GM23338 (cell line): ENCODE measurements at regions not wholly inside any gene's neighbourhood (a gene's known extent, or its start where the extent isn't known, plus 50 kb on each side); places are given as distances from the start of the nearest gene placed in this dataset.

Source experiments
- ATAC-seq: fragments of 200-7000 bp; cut with Tn5 transposase; 3 replicates; pipeline ENCODE4 v1.9.1; 2020
- DNase-seq: peaks from one replicate; pipeline ENCODE4 v3.0.0-alpha.2; 2015; ENCODE audit warnings: low spot score
- H2AFZ ChIP-seq: fragments of 200-600 bp; sonication (generic); 2 replicates; pipeline ENCODE4 v1.8.0; 2016; ENCODE audit warnings: antibody characterized with exemption, mild to moderate bottlenecking, moderate library complexity
- H3F3A ChIP-seq: fragments of 200-600 bp; sonication (generic); replicated peaks from 2 replicates; pipeline ENCODE4 v1.8.0; 2017; ENCODE audit warnings: antibody characterized with exemption, mixed run types, low read depth
- H3K27ac ChIP-seq: fragments of 200-600 bp; sonication (generic); 2 replicates; pipeline ENCODE4 v1.6.1; 2016; ENCODE audit warnings: low read depth
- H3K27me3 ChIP-seq: fragments of 200-600 bp; sonication (generic); 2 replicates; pipeline ENCODE4 v1.8.0; 2016; ENCODE audit warnings: mild to moderate bottlenecking, mixed run types, moderate library complexity; ENCODE audit not compliant: insufficient read depth
- H3K36me3 ChIP-seq: fragments of 200-600 bp; sonication (generic); 2 replicates; pipeline ENCODE4 v1.8.0; 2016; ENCODE audit warnings: mild to moderate bottlenecking; ENCODE audit not compliant: insufficient read depth
- H3K4me1 ChIP-seq: fragments of 200-600 bp; sonication (generic); 2 replicates; pipeline ENCODE4 v1.8.0; 2016; ENCODE audit warnings: mild to moderate bottlenecking, moderate library complexity; ENCODE audit not compliant: insufficient read depth
- H3K4me2 ChIP-seq: fragments of 200-600 bp; sonication (generic); 2 replicates; pipeline ENCODE4 v1.7.1; 2017; ENCODE audit warnings: mixed run types
- H3K4me3 ChIP-seq: fragments of 200-600 bp; sonication (generic); 2 replicates; pipeline ENCODE4 v1.6.1; 2016; ENCODE audit warnings: mixed run types
- H3K79me2 ChIP-seq: fragments of 200-600 bp; sonication (generic); replicated peaks from 2 replicates; pipeline ENCODE4 v1.8.0; 2017; ENCODE audit warnings: mild to moderate bottlenecking; ENCODE audit not compliant: insufficient read depth
- H3K9me2 ChIP-seq: fragments of 200-600 bp; sonication (generic); 2 replicates; pipeline ENCODE4 v1.8.0; 2017; ENCODE audit not compliant: insufficient read depth
- H4K20me1 ChIP-seq: fragments of 200-600 bp; sonication (generic); replicated peaks from 2 replicates; pipeline ENCODE4 v1.8.0; 2017; ENCODE audit warnings: mild to moderate bottlenecking; ENCODE audit not compliant: insufficient read depth
- H3K27ac Mint-ChIP-seq: 2 replicates; pipeline ENCODE4 v1.8.0; 2020; ENCODE audit warnings: inconsistent platforms, mild to moderate bottlenecking, moderate library complexity, mixed read lengths
- H3K27me3 Mint-ChIP-seq: 3 replicates; pipeline ENCODE4 v1.8.0; 2022; ENCODE audit warnings: low read depth, mild to moderate bottlenecking, moderate library complexity, mixed read lengths, inconsistent platforms; ENCODE audit not compliant: insufficient read depth, poor library complexity
- H3K36me3 Mint-ChIP-seq: 3 replicates; pipeline ENCODE4 v1.8.0; 2021; ENCODE audit warnings: low read depth, mild to moderate bottlenecking, inconsistent platforms, moderate library complexity, mixed read lengths
- H3K4me1 Mint-ChIP-seq: 3 replicates; pipeline ENCODE4 v1.8.0; 2020; ENCODE audit warnings: mild to moderate bottlenecking, inconsistent platforms, mixed read lengths
- H3K4me3 Mint-ChIP-seq: 3 replicates; pipeline ENCODE4 v1.8.0; 2021; ENCODE audit warnings: moderate library complexity, mild to moderate bottlenecking, inconsistent platforms, mixed read lengths
- H3K9me3 Mint-ChIP-seq: 3 replicates; pipeline ENCODE4 v1.8.0; 2020; ENCODE audit warnings: moderate library complexity, mild to moderate bottlenecking, inconsistent platforms, mixed read lengths
- CREB1 ChIP-seq: fragments of 250-450 bp; sonication (Bioruptor Pico); IDR thresholded peaks from 2 replicates; pipeline ENCODE4 v1.5.0; 2020; ENCODE audit warnings: low read depth, mild to moderate bottlenecking, moderate library complexity
- EZH2phosphoT487 ChIP-seq: fragments of 200-600 bp; sonication (generic); IDR thresholded peaks from one replicate; pipeline ENCODE4 v1.8.1; 2018; ENCODE audit warnings: antibody characterized with exemption; ENCODE audit not compliant: unreplicated experiment
- STAT1 ChIP-seq: IDR thresholded peaks from one replicate; pipeline ENCODE4 v1.6.1; 2016; ENCODE audit warnings: antibody characterized with exemption; ENCODE audit not compliant: unreplicated experiment
- ZNF114 ChIP-seq: fragments of 250-450 bp; sonication (Bioruptor Pico); IDR thresholded peaks from 2 replicates; pipeline ENCODE4 v1.5.0; 2020; ENCODE audit warnings: mild to moderate bottlenecking, moderate library complexity
- ZNF331 ChIP-seq: fragments of 250-450 bp; sonication (Bioruptor Pico); IDR thresholded peaks from 2 replicates; pipeline ENCODE4 v1.5.0; 2020; ENCODE audit warnings: low read depth, mild to moderate bottlenecking, moderate library complexity
- TF ChIP-seq, protein P1 (sequence below): IDR thresholded peaks from one replicate; pipeline ENCODE4 v1.6.1; 2018; ENCODE audit warnings: antibody characterized with exemption; ENCODE audit not compliant: unreplicated experiment
- TF ChIP-seq, protein P2 (sequence below): fragments of 250-450 bp; sonication (Bioruptor Pico); IDR thresholded peaks from 2 replicates; pipeline ENCODE4 v1.5.0; 2020; ENCODE audit warnings: mild to moderate bottlenecking, moderate library complexity
- TF ChIP-seq, protein P3 (sequence below): IDR thresholded peaks from 2 replicates; pipeline ENCODE4 v1.6.1; 2016; ENCODE audit warnings: antibody characterized with exemption

DNA sequence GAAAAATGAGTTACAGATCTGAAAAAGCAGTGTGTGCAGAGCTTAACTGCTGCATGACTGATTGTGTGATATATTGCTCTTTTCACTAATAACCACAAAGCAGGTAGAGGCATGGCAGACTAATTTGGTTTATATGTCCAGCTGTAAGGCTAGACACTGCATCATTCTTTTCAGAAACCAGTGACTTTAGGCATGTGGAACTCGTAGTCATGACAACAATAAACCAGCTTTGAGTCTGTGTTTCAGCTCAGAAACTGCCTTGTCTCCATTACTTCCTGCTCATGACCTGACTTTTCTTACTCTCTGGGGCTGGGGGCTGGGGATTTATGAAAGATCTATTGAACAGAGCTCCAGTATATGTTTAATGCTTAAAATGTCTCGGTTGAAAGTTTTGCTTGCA, 146.8 kb upstream of the LRIG3 start:
- no peak for ATAC-seq
- H3K4me1 ChIP-seq, result no peaks in the 10 kb centered on the region
- Mint-ChIP-seq H3K4me3 (no peak overlapping the region), H3K9me3 (no peaks in the 10 kb centered on the region), H3K36me3 (no peaks in the 10 kb centered on the region), H3K4me1 (no peaks in the 10 kb centered on the region), H3K27me3 (no peaks in the 10 kb centered on the region), H3K27ac (no peak overlapping the region)
- TF ChIP-seq, protein P1, sequence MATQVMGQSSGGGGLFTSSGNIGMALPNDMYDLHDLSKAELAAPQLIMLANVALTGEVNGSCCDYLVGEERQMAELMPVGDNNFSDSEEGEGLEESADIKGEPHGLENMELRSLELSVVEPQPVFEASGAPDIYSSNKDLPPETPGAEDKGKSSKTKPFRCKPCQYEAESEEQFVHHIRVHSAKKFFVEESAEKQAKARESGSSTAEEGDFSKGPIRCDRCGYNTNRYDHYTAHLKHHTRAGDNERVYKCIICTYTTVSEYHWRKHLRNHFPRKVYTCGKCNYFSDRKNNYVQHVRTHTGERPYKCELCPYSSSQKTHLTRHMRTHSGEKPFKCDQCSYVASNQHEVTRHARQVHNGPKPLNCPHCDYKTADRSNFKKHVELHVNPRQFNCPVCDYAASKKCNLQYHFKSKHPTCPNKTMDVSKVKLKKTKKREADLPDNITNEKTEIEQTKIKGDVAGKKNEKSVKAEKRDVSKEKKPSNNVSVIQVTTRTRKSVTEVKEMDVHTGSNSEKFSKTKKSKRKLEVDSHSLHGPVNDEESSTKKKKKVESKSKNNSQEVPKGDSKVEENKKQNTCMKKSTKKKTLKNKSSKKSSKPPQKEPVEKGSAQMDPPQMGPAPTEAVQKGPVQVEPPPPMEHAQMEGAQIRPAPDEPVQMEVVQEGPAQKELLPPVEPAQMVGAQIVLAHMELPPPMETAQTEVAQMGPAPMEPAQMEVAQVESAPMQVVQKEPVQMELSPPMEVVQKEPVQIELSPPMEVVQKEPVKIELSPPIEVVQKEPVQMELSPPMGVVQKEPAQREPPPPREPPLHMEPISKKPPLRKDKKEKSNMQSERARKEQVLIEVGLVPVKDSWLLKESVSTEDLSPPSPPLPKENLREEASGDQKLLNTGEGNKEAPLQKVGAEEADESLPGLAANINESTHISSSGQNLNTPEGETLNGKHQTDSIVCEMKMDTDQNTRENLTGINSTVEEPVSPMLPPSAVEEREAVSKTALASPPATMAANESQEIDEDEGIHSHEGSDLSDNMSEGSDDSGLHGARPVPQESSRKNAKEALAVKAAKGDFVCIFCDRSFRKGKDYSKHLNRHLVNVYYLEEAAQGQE, result no peak
- no peak for TF ChIP-seq ZNF331
- TF ChIP-seq, protein P2, sequence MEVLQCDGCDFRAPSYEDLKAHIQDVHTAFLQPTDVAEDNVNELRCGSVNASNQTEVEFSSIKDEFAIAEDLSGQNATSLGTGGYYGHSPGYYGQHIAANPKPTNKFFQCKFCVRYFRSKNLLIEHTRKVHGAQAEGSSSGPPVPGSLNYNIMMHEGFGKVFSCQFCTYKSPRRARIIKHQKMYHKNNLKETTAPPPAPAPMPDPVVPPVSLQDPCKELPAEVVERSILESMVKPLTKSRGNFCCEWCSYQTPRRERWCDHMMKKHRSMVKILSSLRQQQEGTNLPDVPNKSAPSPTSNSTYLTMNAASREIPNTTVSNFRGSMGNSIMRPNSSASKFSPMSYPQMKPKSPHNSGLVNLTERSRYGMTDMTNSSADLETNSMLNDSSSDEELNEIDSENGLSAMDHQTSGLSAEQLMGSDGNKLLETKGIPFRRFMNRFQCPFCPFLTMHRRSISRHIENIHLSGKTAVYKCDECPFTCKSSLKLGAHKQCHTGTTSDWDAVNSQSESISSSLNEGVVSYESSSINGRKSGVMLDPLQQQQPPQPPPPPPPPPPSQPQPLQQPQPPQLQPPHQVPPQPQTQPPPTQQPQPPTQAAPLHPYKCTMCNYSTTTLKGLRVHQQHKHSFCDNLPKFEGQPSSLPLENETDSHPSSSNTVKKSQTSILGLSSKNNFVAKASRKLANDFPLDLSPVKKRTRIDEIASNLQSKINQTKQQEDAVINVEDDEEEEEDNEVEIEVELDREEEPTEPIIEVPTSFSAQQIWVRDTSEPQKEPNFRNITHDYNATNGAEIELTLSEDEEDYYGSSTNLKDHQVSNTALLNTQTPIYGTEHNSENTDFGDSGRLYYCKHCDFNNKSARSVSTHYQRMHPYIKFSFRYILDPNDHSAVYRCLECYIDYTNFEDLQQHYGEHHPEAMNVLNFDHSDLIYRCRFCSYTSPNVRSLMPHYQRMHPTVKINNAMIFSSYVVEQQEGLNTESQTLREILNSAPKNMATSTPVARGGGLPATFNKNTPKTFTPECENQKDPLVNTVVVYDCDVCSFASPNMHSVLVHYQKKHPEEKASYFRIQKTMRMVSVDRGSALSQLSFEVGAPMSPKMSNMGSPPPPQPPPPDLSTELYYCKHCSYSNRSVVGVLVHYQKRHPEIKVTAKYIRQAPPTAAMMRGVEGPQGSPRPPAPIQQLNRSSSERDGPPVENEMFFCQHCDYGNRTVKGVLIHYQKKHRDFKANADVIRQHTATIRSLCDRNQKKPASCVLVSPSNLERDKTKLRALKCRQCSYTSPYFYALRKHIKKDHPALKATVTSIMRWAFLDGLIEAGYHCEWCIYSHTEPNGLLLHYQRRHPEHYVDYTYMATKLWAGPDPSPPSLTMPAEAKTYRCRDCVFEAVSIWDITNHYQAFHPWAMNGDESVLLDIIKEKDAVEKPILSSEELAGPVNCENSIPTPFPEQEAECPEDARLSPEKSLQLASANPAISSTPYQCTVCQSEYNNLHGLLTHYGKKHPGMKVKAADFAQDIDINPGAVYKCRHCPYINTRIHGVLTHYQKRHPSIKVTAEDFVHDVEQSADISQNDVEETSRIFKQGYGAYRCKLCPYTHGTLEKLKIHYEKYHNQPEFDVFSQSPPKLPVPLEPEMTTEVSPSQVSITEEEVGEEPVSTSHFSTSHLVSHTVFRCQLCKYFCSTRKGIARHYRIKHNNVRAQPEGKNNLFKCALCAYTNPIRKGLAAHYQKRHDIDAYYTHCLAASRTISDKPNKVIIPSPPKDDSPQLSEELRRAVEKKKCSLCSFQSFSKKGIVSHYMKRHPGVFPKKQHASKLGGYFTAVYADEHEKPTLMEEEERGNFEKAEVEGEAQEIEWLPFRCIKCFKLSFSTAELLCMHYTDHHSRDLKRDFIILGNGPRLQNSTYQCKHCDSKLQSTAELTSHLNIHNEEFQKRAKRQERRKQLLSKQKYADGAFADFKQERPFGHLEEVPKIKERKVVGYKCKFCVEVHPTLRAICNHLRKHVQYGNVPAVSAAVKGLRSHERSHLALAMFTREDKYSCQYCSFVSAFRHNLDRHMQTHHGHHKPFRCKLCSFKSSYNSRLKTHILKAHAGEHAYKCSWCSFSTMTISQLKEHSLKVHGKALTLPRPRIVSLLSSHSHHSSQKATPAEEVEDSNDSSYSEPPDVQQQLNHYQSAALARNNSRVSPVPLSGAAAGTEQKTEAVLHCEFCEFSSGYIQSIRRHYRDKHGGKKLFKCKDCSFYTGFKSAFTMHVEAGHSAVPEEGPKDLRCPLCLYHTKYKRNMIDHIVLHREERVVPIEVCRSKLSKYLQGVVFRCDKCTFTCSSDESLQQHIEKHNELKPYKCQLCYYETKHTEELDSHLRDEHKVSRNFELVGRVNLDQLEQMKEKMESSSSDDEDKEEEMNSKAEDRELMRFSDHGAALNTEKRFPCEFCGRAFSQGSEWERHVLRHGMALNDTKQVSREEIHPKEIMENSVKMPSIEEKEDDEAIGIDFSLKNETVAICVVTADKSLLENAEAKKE (CRISPR knock-in tag), result no peak
- TF ChIP-seq STAT1, result no peak
- no peak for TF ChIP-seq CREB1
- no peak for TF ChIP-seq EZH2phosphoT487
- TF ChIP-seq, protein P3, sequence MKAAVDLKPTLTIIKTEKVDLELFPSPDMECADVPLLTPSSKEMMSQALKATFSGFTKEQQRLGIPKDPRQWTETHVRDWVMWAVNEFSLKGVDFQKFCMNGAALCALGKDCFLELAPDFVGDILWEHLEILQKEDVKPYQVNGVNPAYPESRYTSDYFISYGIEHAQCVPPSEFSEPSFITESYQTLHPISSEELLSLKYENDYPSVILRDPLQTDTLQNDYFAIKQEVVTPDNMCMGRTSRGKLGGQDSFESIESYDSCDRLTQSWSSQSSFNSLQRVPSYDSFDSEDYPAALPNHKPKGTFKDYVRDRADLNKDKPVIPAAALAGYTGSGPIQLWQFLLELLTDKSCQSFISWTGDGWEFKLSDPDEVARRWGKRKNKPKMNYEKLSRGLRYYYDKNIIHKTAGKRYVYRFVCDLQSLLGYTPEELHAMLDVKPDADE, result no peak
- TF ChIP-seq ZNF114 (CRISPR knock-in tag), result no peak
- no peaks in the 10 kb centered on the region for H3K36me3 ChIP-seq
- H3F3A ChIP-seq, result no peaks in the 10 kb centered on the region
- H4K20me1 ChIP-seq, result no peaks in the 10 kb centered on the region
- H3K9me2 ChIP-seq, result no peaks in the 10 kb centered on the region
- no peak overlapping the region for H2AFZ ChIP-seq
- H3K27ac ChIP-seq, result no peak overlapping the region
- no peak overlapping the region for H3K4me2 ChIP-seq
- no peak overlapping the region for H3K4me3 ChIP-seq
- H3K79me2 ChIP-seq, result no peaks in the 10 kb centered on the region
- DNase-seq, result no peak
- H3K27me3 ChIP-seq, result no peaks in the 10 kb centered on the region
